Amniotic epithelial cell (primary cell): ENCODE measurements at regions not wholly inside any gene's neighbourhood (a gene's known extent, or its start where the extent isn't known, plus 50 kb on each side); places are given as distances from the start of the nearest gene placed in this dataset.
"Not testable (repeated sequence)": the region's sequence is repeated elsewhere in the genome, so short reads cannot be mapped to it uniquely, and the experiment has no call there.

Experiments
- DNase-seq: peaks from one replicate; pipeline ENCODE4 v3.0.0-alpha.2; 2010; ENCODE audit warnings: low read depth

DNA sequence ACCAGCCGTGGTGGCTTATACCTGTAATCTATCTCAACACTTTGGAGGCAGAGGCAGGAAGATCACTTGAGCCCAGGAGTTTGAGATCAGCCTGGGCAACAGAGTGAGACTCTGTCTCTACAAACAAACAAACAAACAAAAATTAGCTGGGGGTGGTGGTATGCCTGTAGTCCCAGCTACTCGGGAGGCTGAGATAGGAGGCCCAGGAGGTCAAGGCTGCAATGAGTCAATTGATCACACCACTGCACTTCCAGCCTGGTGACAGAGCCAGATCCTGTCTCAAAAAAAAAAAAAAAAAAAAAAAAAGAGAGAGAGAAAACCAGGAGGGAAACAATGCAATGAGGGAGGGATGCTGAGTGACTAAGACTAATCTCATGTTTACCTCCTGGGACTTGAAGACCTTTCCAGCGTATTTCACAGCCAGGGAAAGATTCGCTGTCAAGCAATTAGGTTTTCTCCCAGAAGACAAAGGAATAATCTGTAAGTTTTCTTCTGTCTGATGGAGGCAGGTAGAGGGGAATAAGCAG lies 51.1 kb upstream of the MIER3 start:
- no peak for DNase-seq

DNA sequence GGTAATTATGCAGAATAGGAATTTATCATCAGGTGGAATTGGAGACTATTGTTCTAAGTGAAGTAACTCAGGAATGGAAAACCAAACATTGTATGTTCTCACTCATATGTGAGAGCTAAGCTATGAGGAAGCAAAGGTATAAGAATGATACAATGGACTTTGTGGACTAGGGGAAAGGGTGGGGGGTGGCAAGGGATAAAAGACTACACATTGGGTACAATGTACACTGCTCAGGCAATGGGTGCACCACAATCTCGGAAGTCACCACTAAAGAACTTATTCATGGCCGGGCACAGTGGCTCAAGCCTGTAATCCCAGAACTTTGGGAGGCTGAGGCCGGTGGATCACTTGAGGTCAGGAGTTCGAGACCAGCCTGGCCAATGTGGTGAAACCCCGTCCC lies 51.6 kb upstream of the MIER3 start:
- not testable (repeated sequence) for DNase-seq

DNA sequence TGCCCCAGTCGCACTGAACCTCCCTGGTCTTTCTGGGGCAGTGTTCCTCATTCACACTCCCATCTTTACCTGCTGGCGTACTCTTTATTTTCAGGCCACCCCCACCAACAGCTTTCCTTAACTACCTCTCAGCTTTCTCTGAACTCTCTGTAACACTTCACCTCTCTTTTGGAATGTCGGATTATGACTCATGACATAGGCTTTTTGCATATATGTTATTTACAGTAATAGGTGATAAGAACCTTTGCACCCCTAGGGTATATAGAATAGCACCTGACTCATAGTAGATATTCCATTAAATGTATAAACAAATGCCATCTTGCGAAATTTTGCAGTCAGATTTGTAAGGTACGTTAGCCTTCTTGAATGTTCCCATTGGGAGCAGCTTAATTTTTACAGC lies 52.9 kb upstream of the MIER3 start:
- peak; percentile 27 for DNase-seq

DNA sequence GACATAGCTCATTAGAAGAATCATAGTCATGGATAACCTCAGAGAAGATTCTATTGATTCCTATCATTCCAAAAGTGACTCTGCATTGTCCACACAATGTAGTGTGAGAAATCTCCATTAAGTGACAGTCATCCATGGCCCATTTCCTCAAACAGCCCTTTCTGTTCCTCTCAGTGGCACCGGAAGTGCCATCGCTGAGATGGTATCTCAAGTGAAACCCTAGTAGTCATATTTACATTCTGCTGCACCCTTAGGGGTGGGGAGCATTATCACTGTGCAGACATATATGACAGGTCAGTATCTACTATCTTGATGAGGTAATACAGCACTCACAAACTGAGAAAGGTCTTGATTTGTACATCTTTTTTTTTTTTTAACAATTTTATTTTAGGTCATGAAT lies 55.4 kb upstream of the MIER3 start:
- no peak for DNase-seq

DNA sequence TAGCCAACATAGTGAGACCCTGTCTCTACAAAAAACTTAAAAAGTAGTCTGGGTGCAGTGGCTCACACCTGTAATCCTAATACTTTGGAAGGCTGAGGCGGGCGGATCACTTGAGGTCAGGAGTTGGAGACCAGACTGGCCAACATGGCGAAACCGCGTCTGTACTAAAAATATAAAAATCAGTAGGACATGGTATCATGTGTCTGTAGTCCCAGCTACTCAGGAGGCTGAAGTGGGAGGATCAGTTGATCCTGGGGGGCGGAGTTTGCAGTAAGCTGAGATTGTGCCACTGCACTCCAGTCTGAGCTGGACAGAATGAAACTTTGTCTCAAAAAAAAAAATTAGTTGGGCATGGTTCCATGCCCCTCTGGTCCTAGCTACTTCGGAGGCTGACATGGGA lies 57.9 kb upstream of the MIER3 start:
- no peak for DNase-seq

DNA sequence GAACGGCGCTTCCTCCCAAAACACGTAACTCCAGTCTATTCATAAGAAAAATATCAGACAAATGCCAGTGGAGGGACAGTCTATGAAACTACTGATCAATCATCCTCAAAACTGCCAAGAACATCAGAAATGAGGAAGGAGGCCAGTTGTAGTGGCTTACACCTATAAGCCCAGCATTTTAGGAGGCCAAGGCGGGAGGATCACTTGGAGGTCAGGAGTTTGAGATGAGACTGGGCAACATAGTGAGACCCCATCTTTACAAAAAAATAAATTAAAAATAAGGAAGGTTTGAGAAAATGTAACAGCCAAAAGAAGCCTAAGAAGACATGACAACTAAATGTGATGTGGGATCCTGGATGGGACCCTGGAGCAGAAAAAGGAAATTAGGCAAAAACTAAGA lies 58.9 kb upstream of the MIER3 start:
- DNase-seq = no peak

DNA sequence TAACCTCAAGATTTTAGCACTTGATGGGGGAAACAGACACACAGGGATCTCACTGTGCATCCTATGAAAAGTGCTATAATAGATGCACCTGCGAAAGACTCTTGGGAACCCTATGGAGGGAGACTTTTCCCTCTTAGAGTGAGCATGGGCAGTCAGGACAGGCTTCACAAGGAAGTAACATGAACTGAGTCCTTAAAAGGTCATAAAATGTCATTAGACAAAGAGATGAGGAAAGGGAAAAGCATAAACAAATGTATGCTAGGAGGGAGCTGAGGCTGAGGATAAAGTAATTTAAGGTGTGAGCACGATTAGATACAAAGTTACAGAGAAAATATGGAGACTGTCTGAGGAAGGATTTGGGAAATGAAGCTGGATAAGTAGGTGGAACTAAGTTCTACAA lies 60.6 kb upstream of the MIER3 start:
- DNase-seq = no peak

DNA sequence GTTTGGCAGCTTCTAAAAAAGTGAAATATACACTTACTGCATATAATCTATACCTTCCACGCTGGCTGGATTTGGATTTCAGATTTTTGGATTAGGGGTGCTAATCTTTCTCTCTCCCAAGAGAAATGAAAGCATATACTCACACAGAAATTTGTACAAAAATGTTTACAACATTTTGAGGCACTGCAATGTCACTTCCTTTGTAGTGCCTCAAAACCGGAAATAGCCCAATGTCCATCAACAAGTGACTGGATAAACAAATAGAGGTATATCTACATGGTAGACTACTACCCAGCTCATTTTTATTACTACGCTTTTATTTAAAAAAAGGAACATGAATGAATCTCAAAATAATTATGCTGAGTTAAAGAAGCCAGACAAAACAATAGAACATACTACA lies 74.0 kb upstream of the MIER3 start:
- no peak for DNase-seq

DNA sequence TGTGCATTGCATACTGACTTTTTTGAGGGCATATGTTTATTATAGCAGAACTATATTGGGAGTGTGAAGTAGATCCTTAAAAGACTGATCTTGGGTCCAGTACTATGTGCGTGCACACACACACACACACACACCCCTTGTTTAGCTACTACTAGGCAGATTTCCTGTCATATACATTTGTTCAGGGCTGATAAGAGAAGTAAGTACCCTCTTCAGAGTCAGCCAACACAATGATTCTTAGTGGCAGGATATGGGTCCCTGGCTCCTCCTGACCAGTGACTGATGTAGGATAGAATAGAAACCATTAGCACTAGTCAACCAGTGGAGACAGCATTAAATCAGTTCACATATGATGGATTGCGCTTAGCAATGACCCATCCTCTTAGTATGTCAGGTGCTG lies 76.2 kb upstream of the MIER3 start:
- DNase-seq = no peak

DNA sequence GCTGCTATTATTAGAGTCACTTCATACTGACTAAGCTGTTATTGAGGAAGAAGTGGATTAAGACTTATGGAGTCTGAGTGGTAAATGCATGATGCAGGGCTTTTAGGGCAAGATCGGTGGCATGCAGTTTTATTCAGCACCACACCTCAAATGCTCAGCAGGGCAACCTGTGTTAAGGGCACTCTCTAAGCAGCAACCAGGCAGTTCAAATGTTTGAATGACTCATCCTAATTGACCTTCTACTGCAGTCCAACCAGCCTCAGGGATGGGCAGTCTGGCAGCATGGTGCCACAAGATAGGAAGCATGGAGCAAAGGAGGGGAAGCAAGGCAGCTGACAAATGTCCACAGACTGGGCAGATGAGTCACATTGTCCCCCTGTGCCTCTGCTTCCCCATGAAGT lies 80.2 kb upstream of the MIER3 start:
- no peak for DNase-seq

DNA sequence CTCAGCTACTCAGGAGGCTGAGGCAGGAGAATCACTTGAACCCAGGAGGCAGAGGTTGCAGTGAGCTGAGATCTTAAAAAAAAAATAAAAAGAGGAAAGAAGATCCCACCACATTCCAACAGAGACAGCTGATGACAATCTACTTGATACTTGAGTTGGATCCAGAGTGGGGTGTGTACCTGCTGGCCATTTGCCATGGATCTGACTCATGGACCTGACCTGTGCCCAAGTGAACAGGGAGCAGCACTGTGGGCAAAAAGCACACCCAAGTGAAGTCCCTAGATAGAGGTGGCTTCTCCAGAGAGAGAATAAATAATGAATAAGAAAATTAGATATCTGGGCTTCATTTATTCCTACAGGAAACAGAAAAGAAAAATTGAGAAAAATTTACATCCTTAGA lies 81.2 kb upstream of the MIER3 start:
- DNase-seq = no peak

DNA sequence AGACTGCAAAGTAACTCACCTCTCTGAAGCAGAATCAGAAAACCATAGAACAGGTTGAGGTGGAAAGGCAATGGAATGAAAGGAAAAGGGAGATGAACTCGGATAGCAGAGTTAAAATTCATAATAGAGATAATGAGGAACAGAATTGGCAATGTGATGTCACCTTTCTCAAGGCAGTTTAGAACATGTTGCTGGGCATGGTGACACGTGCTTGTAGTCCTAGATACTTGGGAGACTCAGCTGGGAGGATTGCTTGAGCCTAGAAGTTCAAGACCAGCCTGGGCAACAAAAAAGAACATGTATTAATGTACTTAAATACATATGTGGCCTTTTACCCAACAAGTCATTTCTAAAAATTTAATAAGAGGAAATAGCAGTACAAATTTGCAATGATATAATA lies 81.6 kb upstream of the MIER3 start:
- DNase-seq = no peak

DNA sequence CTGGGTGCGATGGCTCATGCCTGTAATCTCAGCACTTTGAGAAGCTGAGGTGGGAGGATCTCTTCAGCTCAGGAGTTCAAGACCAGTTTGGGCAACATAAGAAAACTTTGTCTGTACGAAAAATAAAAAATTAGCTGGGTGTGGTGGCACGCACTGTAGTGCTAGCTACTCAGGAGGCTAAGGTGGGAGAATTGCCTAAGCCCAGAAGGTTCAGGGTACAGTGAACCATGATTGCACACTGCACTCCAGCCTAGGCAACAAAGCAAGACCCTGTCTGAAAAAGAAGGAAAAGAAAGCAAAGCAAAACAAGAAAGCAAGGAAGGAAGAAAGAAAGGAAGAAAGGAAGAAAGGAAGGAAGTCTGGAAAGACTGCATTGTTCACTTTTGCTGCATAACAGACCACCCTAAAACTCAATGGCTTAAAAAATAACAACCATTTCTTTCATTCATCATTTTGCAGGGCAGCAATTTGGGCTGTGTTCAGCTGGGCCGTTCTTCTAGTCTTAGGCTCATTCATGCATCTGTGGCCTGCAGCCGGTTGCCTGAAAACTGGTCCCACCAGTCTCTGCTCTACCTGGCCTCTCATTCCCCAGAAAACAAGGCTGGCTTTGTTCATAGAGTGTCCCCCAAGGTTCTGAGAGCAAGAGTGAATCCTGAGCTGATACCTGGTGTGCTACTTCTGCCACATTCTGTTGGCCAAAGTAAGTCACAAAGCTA lies 82.4 kb upstream of the MIER3 start:
- DNase-seq = no peak

DNA sequence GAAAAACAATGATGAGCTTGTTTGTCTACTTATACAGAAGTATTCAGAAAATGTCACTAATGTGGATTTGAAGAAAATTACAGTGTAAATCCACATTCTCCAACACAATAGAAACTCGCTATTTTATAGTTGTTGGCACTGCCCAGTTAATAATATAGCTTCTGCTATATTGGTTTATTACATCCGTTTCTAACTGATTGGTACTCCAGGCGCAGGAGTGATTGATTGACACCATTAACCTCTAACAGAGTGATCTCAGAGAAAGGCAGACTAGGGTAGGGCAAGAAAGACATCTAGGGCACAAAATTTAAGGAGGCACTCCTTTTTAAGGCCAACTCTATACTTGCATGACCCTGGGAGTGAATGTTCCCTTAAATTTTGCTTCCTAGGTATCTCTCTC lies 84.0 kb upstream of the MIER3 start:
- DNase-seq = no peak

DNA sequence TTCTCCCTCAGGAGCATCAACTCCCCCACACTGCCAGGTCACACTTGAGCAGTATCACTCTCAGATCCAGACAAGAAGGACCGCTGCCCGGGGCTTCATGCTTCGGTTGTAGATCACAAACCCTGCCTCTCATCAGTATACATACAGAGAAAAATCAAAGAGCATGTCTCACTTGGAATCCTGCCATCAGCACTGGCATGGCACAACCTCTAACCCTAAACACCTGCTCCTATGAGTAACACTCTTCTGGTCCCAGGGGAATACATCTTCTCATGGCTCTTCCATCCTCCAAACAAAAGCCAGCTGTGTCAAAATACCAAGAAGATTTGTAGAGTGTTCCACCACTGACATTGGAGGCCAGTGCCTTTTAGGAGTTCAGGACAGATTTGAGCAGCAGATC lies 84.8 kb upstream of the MIER3 start:
- DNase-seq = no peak

DNA sequence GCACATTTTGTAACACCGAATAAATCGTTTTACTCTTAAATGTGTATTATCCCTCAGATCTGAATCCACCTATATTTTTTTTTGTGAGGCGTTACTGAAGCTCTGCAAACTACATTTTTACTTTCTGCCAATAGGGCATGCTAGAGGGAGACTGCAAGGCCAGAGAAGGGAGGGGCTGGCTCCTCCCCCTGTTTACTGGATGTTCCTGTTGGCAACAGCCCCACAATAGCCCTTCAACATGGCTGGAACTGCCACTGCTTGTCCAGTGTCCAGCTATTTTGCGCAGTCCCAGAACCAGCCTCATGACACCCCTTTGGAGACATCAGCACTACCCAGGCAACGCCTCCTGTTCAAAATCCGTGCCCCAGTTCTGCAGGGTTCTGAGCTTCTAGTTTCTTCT lies 85.4 kb upstream of the MIER3 start:
- DNase-seq = peak; percentile 3

DNA sequence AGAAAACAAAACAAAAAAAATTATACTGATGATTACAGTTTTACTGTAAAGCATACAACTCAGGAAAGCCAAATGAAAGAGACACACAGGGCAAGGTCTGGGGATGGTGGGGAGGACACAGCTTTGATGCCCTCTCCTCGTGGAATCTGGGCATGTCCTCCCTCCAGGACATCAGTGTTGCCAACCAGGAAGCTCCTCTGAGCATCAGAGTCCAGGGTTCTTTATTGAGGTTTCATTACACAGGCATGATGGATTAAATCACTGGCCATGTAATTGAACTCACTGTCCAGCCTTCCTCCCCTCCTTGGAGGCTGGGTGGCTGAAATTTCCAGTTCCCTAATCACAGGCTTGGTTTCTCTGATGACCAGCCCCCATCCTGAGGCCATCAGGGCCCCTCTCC lies 89.6 kb upstream of the MIER3 start:
- DNase-seq = no peak

DNA sequence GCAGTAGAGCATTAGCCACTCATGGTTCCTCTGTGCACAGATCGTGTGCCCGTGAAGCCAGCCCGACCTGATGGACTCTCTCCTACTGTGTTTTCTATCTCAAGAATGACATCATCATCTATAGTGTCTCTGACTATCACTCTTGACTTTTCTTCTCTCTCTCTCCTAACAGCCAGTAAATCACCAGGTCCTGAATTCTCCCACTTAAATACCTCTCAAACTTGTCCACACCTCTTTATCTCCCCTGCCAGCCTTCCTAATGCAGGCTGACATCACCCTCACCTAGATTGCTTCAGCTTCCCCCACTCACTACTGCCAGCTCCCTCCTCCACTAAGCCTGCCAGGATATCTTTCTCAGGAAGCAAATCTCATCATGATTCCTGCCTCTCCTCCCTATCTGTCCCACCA lies 90.6 kb upstream of the MIER3 start:
- DNase-seq = peak; percentile 10

DNA sequence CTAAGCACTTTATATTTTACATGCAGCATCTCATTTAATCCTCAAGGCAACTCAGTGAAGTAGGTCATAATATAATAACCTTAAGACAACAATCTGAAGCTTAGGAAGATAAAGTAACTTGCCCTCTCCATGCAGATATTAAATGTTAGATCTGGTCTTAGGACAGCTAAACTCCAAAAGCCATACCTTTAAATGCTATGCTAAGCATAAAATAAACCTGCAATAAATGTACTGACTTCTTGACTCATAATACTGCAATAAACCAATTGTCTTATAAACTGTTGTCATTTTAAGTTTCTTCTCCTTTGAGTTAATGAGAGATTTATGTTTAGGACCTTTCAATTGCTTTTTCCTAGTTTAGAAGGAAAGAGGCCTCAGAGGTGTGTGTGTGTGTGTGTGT lies 102.2 kb upstream of the MIER3 start:
- DNase-seq = no peak

DNA sequence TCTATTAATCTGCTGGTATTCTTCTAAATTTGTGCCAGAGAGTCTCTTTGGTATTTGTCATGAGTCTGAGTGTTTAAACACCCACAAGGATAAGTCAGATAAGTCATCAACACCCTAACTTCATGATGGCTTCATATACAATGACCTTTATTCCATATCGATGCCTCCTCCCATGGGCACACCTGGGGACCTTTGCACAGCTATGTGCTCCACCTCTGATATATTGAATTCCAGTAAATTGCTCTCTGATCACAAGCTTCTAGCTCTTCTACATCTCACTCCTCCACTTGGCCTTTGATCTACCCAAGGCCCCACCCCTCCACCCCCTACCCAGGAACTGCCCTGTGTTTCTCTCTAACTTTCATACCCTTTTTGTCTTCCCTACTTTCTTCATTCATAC lies 102.7 kb upstream of the MIER3 start:
- DNase-seq = no peak

DNA sequence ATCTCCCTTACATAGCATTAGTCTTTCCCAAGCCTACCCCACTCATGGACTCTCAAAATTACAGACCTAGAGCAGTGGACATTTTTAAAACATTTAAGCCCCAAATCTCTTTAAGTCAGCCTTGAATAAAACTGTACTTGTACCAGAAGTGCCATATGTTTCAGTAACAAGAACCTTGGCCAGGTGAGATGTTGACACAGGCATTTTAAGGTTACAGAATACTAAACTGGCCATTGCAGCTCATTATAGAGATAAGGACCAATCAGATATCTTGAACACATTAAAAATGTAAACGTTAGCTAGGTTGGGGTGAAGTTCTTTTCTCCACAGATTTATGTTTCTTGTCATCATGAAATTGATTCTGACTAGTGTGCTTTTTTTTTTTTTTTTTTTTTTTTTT lies 103.8 kb upstream of the MIER3 start:
- no peak for DNase-seq

DNA sequence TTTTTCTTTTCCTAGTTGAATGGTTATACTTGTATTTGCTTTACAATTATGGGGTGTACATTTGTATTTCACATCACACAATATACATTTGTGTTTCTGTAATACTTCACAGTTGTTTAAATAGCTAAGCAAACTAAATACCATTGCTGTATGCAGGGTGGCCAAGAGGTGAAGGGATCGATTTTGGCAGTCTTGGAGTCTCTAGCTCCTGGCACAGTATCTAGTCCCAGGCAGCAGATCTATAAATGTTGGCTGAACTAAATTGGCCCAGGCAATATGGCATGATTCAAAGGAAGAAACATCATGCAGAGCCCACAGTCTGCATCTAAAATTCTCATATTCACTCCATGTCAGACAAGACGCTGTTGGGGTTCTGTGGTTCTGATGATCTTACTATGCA lies 110.1 kb upstream of the GPBP1 start:
- no peak for DNase-seq

DNA sequence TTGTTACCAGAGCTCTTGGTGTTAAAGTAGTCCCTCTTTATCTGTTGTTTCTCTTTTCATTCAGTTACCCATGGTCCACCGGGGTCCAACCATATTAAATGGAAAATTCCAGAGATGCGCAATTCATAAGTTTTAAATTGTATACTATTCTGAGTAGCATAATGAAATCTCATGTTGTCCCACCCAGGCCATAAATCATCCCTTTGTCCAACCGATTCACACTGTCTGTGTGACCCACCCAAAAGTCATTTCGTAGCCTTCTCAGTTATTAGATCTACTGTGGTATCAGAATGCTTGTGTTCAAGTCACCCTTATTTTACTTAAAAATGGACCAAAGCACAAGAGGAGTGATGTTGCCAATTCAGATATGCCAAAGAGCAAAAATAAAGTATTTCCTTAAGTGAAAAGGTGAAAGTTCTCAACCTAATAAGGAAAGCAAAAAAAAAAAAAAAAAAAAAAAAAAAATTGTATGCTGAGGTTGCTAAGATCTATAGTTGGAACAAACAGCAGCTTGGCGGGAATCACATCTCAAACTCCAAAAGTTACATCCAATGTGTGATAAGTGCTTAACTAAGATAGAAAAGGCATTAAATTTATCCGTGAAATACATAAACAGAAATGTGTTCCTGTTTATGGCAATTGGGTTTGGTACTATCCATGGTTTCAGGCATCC lies 106.8 kb upstream of the GPBP1 start:
- DNase-seq = no peak

DNA sequence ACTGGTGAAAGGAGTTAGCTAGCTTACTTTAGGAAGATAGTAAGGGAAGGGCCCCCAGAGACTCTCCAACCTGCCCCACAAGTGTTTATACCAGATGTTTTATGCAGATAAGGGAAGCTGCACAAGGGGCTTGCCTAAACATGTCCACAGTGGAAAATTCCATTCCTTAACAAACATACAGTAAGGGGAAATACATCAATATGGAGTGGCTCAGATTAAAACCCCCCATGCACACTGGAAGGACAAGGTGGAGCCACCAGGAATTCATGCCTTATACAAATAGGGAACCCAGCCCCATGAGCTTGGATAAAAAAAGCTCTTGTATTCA lies 106.3 kb upstream of the GPBP1 start:
- peak; percentile 15 for DNase-seq
